ENCODE measurements at regions not wholly inside any gene's neighbourhood (a gene's known extent, or its start where the extent isn't known, plus 50 kb on each side); places are given as distances from the start of the nearest gene placed in this dataset.

DNA sequence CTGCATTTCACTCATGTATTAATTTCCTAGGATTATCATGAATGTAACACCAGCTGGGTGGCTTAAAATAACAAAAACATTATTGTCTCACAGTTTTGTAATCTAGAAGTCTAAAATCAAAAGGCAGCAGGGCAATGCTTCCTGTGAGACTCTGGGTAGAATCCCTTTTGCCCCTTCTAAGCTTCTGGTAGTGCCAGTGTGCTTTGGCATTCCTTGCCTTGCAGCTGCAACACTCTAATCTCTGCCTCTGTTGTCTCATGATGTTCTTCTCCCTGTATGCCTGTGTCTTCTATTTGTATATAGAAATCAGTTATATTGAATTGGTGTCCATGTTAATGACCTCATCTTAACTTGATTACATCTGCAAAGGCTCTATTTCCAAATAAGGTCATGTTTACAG lies 1117.3 kb downstream of the PCDH18 start:
- no peak overlapping the region for H3K4me2 ChIP-seq (ENCODE audit: extremely low read depth, insufficient read depth, low read length)
- no peaks in the 10 kb centered on the region for H3K4me1 ChIP-seq (ENCODE audit: control insufficient read depth, extremely low read depth, insufficient read depth, low read length)
- no peaks in the 10 kb centered on the region for H3K79me2 ChIP-seq (ENCODE audit: control insufficient read depth, insufficient read depth, low read length)
- no peak overlapping the region for H3K4me3 ChIP-seq (replicated peaks in 1 of 4; ENCODE audit: control extremely low read depth in 1 of 4, insufficient read depth in 1 of 4, low read depth in 3 of 4, low read length in 4 of 4)
- H3K27ac ChIP-seq (ENCODE audit: insufficient read depth, low read length) = no peak overlapping the region
- no peaks in the 10 kb centered on the region for H3K9me3 ChIP-seq (ENCODE audit: control insufficient read depth, insufficient read depth, low read depth, low read length)
- no peak overlapping the region for H2AFZ ChIP-seq (ENCODE audit: low read length)
- H3K27me3 ChIP-seq (ENCODE audit: control insufficient read depth, insufficient read depth, low read length) = no peaks in the 10 kb centered on the region
- H4K20me1 ChIP-seq (ENCODE audit: control insufficient read depth, extremely low read depth, insufficient read depth, low read length) = no peaks in the 10 kb centered on the region
- H3K9ac ChIP-seq (ENCODE audit: insufficient read depth, low read length) = no peak overlapping the region
- H3K36me3 ChIP-seq (ENCODE audit: control insufficient read depth, insufficient read depth, low read length) = no peaks in the 10 kb centered on the region
- TF ChIP-seq EZH2 (IDR thresholded peaks at IDR 0.05; ENCODE audit: low read length, missing control alignments) = no peak
- TF ChIP-seq, protein P1, sequence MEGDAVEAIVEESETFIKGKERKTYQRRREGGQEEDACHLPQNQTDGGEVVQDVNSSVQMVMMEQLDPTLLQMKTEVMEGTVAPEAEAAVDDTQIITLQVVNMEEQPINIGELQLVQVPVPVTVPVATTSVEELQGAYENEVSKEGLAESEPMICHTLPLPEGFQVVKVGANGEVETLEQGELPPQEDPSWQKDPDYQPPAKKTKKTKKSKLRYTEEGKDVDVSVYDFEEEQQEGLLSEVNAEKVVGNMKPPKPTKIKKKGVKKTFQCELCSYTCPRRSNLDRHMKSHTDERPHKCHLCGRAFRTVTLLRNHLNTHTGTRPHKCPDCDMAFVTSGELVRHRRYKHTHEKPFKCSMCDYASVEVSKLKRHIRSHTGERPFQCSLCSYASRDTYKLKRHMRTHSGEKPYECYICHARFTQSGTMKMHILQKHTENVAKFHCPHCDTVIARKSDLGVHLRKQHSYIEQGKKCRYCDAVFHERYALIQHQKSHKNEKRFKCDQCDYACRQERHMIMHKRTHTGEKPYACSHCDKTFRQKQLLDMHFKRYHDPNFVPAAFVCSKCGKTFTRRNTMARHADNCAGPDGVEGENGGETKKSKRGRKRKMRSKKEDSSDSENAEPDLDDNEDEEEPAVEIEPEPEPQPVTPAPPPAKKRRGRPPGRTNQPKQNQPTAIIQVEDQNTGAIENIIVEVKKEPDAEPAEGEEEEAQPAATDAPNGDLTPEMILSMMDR (conservative IDR thresholded peaks at IDR 0.05 in 1 of 2, IDR thresholded peaks at IDR 0.05 in 1 of 2; ENCODE audit: low read depth in 1 of 2, low read length in 2 of 2) = no peak
- no peak for DNase-seq (ENCODE audit: low read depth in 2 of 2)

DNA sequence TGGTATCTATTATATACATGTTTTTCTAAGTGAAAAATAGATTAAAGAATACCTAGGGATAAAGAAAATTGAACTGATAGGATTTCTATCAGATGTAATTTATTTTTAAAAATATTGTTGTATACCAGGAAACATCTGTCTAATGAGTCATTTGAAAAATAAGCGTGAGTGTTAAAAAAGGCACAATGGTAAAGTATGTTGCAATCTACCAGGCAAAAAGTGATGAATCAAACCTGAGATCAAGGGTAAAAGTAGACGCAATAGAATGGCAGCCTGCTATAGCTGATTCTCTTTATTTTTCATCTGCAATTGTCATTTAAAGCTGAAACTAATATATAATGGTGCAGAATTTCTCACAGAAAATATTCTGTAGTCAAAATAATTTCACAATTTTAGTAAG lies 1119.6 kb downstream of the PCDH18 start:
- Histone ChIP-seq H3K27me3 (ENCODE audit: control insufficient read depth, insufficient read depth, low read length) (no peaks in the 10 kb centered on the region), H3K79me2 (ENCODE audit: control insufficient read depth, insufficient read depth, low read length) (no peaks in the 10 kb centered on the region), H3K4me1 (ENCODE audit: control insufficient read depth, extremely low read depth, insufficient read depth, low read length) (no peaks in the 10 kb centered on the region), H3K4me3 (replicated peaks in 1 of 4; ENCODE audit: control extremely low read depth in 1 of 4, insufficient read depth in 1 of 4, low read depth in 3 of 4, low read length in 4 of 4) (no peak overlapping the region), H4K20me1 (ENCODE audit: control insufficient read depth, extremely low read depth, insufficient read depth, low read length) (no peaks in the 10 kb centered on the region), H3K27ac (ENCODE audit: insufficient read depth, low read length) (no peak overlapping the region), H3K4me2 (ENCODE audit: extremely low read depth, insufficient read depth, low read length) (no peak overlapping the region), H3K9me3 (ENCODE audit: control insufficient read depth, insufficient read depth, low read depth, low read length) (no peaks in the 10 kb centered on the region), H3K9ac (ENCODE audit: insufficient read depth, low read length) (no peak overlapping the region), H2AFZ (ENCODE audit: low read length) (no peak overlapping the region), H3K36me3 (ENCODE audit: control insufficient read depth, insufficient read depth, low read length) (no peaks in the 10 kb centered on the region)
- DNase-seq (ENCODE audit: low read depth in 2 of 2) = peak; percentile 52 to 63
- TF ChIP-seq EZH2 (IDR thresholded peaks at IDR 0.05; ENCODE audit: low read length, missing control alignments) = no peak
- TF ChIP-seq, protein P1 (conservative IDR thresholded peaks at IDR 0.05 in 1 of 2, IDR thresholded peaks at IDR 0.05 in 1 of 2; ENCODE audit: low read depth in 1 of 2, low read length in 2 of 2) = no peak

DNA sequence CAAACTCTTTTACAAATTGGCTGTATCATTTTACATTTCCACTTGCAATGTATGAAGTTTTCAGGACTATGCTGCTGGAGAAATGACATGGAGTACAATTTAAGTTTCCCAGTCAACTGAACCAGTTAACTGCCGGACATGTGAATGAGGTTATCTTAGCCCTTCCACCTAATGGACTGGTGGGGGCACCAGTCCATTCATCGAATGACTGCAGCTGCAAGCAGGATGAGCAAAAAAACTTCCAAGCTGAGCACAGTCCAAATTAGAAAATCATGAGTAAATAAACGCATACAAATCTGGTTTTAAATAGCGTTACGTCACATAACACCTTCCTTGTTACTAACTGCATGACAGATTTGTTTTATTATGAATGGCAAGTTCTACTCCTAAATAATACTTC lies 1131.5 kb downstream of the PCDH18 start:
- Histone ChIP-seq H3K79me2 (ENCODE audit: control insufficient read depth, insufficient read depth, low read length) (no peaks in the 10 kb centered on the region), H3K9ac (ENCODE audit: insufficient read depth, low read length) (no peak overlapping the region), H4K20me1 (ENCODE audit: control insufficient read depth, extremely low read depth, insufficient read depth, low read length) (no peaks in the 10 kb centered on the region), H3K4me3 (replicated peaks in 1 of 4; ENCODE audit: control extremely low read depth in 1 of 4, insufficient read depth in 1 of 4, low read depth in 3 of 4, low read length in 4 of 4) (no peak overlapping the region), H3K4me1 (ENCODE audit: control insufficient read depth, extremely low read depth, insufficient read depth, low read length) (no peaks in the 10 kb centered on the region), H3K27ac (ENCODE audit: insufficient read depth, low read length) (no peak overlapping the region), H3K9me3 (ENCODE audit: control insufficient read depth, insufficient read depth, low read depth, low read length) (no peaks in the 10 kb centered on the region), H3K36me3 (ENCODE audit: control insufficient read depth, insufficient read depth, low read length) (no peaks in the 10 kb centered on the region), H2AFZ (ENCODE audit: low read length) (no peak overlapping the region), H3K27me3 (ENCODE audit: control insufficient read depth, insufficient read depth, low read length) (no peaks in the 10 kb centered on the region), H3K4me2 (ENCODE audit: extremely low read depth, insufficient read depth, low read length) (no peak overlapping the region)
- TF ChIP-seq EZH2 (IDR thresholded peaks at IDR 0.05; ENCODE audit: low read length, missing control alignments) = no peak
- DNase-seq (ENCODE audit: low read depth in 2 of 2) = peak in 1 of 2 donors; percentile 4

Measured in fibroblast of lung (primary cell).